AG09319 (cell line): ENCODE measurements at regions not wholly inside any gene's neighbourhood (a gene's known extent, or its start where the extent isn't known, plus 50 kb on each side); places are given as distances from the start of the nearest gene placed in this dataset.

Experiments used
- DNase-seq: peaks from one replicate; pipeline ENCODE4 v3.0.0-alpha.2; 2010; ENCODE audit warnings: low read depth; ENCODE audit errors: extremely low read depth
- CTCF ChIP-seq: IDR thresholded peaks from 2 replicates; pipeline ENCODE4 v1.5.1; 2011; ENCODE audit warnings: low read depth, mild to moderate bottlenecking, inconsistent platforms, low read length, moderate library complexity

GRCh38 chr19:29326351-29326750, 113.4 kb upstream of the UQCRFS1 start:
- no peak for TF ChIP-seq CTCF
- no peak for DNase-seq

- no peak for TF ChIP-seq CTCF
- no peak for DNase-seq
These were observed 114.2 kb upstream of the UQCRFS1 start for GRCh38 chr19:29326849-29327840.

GRCh38 chr19:29328586-29328985, 115.6 kb upstream of the UQCRFS1 start:
- DNase-seq: no peak
- no peak for TF ChIP-seq CTCF

- TF ChIP-seq CTCF: no peak
- DNase-seq: no peak
These were observed 116.6 kb upstream of the UQCRFS1 start for GRCh38 chr19:29329460-29330134.

- TF ChIP-seq CTCF: no peak
- DNase-seq: no peak
These were observed 123.5 kb upstream of the UQCRFS1 start for GRCh38 chr19:29336425-29336824.

GRCh38 chr19:29337029-29337428, 124.1 kb upstream of the UQCRFS1 start:
- DNase-seq: no peak
- no peak for TF ChIP-seq CTCF

GRCh38 chr19:29338480-29338879, 125.5 kb upstream of the UQCRFS1 start:
- no peak for TF ChIP-seq CTCF
- no peak for DNase-seq
